RWPE2 (cell line): ENCODE measurements at regions not wholly inside any gene's neighbourhood (a gene's known extent, or its start where the extent isn't known, plus 50 kb on each side); places are given as distances from the start of the nearest gene placed in this dataset.

ENCODE experiments used
- ATAC-seq: fragments of 200-7000 bp; cut with Tn5 transposase; 3 replicates; pipeline ENCODE4 v1.9.1; 2021; ENCODE audit warnings: low read depth
- DNase-seq: peaks from one replicate; pipeline ENCODE4 v3.0.0-alpha.2; 2020; ENCODE audit warnings: low spot score
- H3K27ac ChIP-seq: fragments of 450-650 bp; 2 replicates; pipeline ENCODE4 v1.5.1; 2017; ENCODE audit warnings: mild to moderate bottlenecking; ENCODE audit not compliant: poor library complexity, severe bottlenecking
- H3K27me3 ChIP-seq: fragments of 250-450 bp; sonication (Bioruptor Pico); 2 replicates; pipeline ENCODE4 v1.5.1; 2021; ENCODE audit warnings: mild to moderate bottlenecking, moderate library complexity; ENCODE audit not compliant: insufficient read depth, poor library complexity, severe bottlenecking
- H3K36me3 ChIP-seq: fragments of 250-450 bp; sonication (Bioruptor Pico); 2 replicates; pipeline ENCODE4 v1.5.1; 2020; ENCODE audit warnings: low read depth, mild to moderate bottlenecking, moderate library complexity
- H3K4me1 ChIP-seq: fragments of 250-450 bp; sonication (Bioruptor Pico); 2 replicates; pipeline ENCODE4 v1.5.1; 2021; ENCODE audit warnings: mild to moderate bottlenecking, moderate library complexity; ENCODE audit not compliant: insufficient read depth, poor library complexity, severe bottlenecking
- H3K4me3 ChIP-seq: fragments of 250-450 bp; sonication (Bioruptor Pico); 2 replicates; pipeline ENCODE4 v1.5.1; 2021; ENCODE audit warnings: mild to moderate bottlenecking, moderate library complexity; ENCODE audit not compliant: severe bottlenecking
- H3K9me3 ChIP-seq: fragments of 250-450 bp; sonication (Bioruptor Pico); 2 replicates; pipeline ENCODE4 v1.5.1; 2021; ENCODE audit warnings: mild to moderate bottlenecking, moderate library complexity; ENCODE audit not compliant: severe bottlenecking
- TF ChIP-seq, protein P1 (sequence below): fragments of 450-650 bp; IDR thresholded peaks from one replicate; pipeline ENCODE4 v1.5.1; 2017; ENCODE audit warnings: mild to moderate bottlenecking, moderate library complexity; ENCODE audit not compliant: poor library complexity, severe bottlenecking

- Histone ChIP-seq H3K4me1 (peaks cover 3% of the 10 kb centered on the region), H3K27ac (no peak overlapping the region), H3K9me3 (no peaks in the 10 kb centered on the region), H3K36me3 (no peaks in the 10 kb centered on the region), H3K4me3 (no peak overlapping the region), H3K27me3 (no peaks in the 10 kb centered on the region)
- ATAC-seq: no peak
- no peak for DNase-seq
- TF ChIP-seq, protein P1, sequence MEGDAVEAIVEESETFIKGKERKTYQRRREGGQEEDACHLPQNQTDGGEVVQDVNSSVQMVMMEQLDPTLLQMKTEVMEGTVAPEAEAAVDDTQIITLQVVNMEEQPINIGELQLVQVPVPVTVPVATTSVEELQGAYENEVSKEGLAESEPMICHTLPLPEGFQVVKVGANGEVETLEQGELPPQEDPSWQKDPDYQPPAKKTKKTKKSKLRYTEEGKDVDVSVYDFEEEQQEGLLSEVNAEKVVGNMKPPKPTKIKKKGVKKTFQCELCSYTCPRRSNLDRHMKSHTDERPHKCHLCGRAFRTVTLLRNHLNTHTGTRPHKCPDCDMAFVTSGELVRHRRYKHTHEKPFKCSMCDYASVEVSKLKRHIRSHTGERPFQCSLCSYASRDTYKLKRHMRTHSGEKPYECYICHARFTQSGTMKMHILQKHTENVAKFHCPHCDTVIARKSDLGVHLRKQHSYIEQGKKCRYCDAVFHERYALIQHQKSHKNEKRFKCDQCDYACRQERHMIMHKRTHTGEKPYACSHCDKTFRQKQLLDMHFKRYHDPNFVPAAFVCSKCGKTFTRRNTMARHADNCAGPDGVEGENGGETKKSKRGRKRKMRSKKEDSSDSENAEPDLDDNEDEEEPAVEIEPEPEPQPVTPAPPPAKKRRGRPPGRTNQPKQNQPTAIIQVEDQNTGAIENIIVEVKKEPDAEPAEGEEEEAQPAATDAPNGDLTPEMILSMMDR: no peak
These were observed 51.9 kb upstream of the SLC6A14 start for GRCh38 chrX:116384406-116384954.
